NB4 (cell line): ENCODE measurements at regions not wholly inside any gene's neighbourhood (a gene's known extent, or its start where the extent isn't known, plus 50 kb on each side); places are given as distances from the start of the nearest gene placed in this dataset.
A peak's percentile ranks its signal among the peaks of the same experiment; 100 is the strongest.

Experiments used
- DNase-seq: peaks from one replicate; pipeline ENCODE4 v3.0.0; 2010; ENCODE audit warnings: low read depth
- H3K4me3 ChIP-seq: one replicate; pipeline ENCODE4 v1.5.1; 2011; ENCODE audit warnings: mild to moderate bottlenecking, low read depth, low read length, moderate library complexity
- MYC ChIP-seq: IDR thresholded peaks from 2 replicates; pipeline ENCODE4 v1.6.1; 2011; ENCODE audit warnings: low read depth, low read length
- POLR2A ChIP-seq: IDR thresholded peaks from 2 replicates; pipeline ENCODE4 v1.6.1; 2011; ENCODE audit warnings: mild to moderate bottlenecking; ENCODE audit not compliant: insufficient read length; ENCODE audit errors: extremely low read depth
- TF ChIP-seq, protein P1 (sequence below): IDR thresholded peaks from one replicate; pipeline ENCODE4 v1.5.1; 2012; ENCODE audit warnings: low read depth, low read length
- TF ChIP-seq, protein P2 (sequence below): IDR thresholded peaks from 2 replicates; pipeline ENCODE4 v1.6.1; 2011; ENCODE audit warnings: low read depth, low read length

DNA sequence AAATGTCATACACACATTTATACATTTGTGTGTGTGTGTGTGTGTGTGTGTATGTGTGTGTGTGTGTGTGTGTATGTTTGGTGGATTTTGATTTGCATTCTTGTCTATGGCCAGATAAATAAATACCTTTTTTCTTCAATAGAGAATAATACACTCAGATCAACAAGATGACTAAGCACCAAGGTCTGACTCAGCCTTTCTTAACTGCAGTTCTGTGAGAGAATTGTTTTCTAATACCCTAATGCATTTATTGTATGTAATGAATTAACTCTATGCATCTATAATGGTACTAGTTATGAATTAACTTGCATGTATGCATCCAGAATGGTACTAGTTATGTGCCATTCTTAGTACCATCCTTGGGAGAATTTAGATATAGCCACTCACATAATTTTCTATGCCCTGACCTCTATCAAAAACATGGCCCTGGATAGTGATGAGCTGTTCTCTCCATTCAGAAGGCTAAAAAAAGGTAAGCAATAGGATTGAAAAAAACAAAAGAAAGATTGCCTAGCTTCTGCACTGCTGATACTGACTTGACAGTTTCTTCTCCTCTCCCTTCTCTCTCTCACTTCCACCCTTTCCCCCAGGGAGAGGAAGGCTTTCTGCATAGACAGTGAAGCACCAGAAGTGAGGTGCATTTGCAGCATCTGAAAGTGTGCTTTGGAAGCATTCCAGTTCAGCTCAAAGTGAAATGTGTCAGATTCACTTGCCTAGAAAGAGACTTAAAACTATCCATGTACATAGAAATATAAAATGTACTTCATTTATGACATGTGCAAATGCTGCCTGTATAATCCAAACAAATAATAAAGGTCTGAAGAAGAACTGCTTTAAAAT lies 55.1 kb upstream of the CCDC112 start:
- no peak for TF ChIP-seq POLR2A
- TF ChIP-seq, protein P1, sequence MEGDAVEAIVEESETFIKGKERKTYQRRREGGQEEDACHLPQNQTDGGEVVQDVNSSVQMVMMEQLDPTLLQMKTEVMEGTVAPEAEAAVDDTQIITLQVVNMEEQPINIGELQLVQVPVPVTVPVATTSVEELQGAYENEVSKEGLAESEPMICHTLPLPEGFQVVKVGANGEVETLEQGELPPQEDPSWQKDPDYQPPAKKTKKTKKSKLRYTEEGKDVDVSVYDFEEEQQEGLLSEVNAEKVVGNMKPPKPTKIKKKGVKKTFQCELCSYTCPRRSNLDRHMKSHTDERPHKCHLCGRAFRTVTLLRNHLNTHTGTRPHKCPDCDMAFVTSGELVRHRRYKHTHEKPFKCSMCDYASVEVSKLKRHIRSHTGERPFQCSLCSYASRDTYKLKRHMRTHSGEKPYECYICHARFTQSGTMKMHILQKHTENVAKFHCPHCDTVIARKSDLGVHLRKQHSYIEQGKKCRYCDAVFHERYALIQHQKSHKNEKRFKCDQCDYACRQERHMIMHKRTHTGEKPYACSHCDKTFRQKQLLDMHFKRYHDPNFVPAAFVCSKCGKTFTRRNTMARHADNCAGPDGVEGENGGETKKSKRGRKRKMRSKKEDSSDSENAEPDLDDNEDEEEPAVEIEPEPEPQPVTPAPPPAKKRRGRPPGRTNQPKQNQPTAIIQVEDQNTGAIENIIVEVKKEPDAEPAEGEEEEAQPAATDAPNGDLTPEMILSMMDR = no peak
- DNase-seq = no peak
- H3K4me3 ChIP-seq = no peak overlapping the region

DNA sequence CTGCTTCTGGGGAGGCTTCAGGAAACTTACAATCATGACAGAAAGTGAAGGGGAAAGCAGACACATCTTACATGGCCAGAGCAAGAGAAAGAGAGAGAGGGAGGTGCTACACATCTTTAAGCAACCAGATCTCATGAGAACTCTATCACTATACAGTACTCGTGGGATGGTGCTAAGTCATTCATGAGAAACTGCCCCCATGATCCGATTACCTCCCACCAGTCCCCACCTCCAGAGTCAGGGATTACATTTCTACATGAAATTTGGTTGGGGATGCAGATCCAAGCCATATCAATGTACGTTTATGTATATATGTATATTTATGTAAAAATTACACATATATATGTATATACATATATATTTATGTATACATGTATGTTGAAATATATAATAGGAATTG lies 54.4 kb upstream of the CCDC112 start:
- H3K4me3 ChIP-seq = no peak overlapping the region
- DNase-seq = no peak
- no peak for TF ChIP-seq MYC
- TF ChIP-seq, protein P1 = no peak
- TF ChIP-seq, protein P2, sequence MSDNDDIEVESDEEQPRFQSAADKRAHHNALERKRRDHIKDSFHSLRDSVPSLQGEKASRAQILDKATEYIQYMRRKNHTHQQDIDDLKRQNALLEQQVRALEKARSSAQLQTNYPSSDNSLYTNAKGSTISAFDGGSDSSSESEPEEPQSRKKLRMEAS = no peak
- TF ChIP-seq POLR2A = no peak

- TF ChIP-seq, protein P2 = peak; percentile 87
- no peak for TF ChIP-seq MYC
- no peak for TF ChIP-seq POLR2A
- no peak overlapping the region for H3K4me3 ChIP-seq
- peak; percentile 53 for DNase-seq
Measured at GRCh38 chr5:115349001-115349817, 52.8 kb upstream of the CCDC112 start.

GRCh38 chr5:115348175-115348574 lies 51.7 kb upstream of the CCDC112 start:
- TF ChIP-seq MYC (no peak), POLR2A (no peak)
- TF ChIP-seq, protein P2 = no peak
- TF ChIP-seq, protein P1 = no peak
- DNase-seq = no peak
- no peak overlapping the region for H3K4me3 ChIP-seq
